LNCAP (cell line): ENCODE measurements at regions not wholly inside any gene's neighbourhood (a gene's known extent, or its start where the extent isn't known, plus 50 kb on each side); places are given as distances from the start of the nearest gene placed in this dataset.

Source experiments
- CTCF ChIP-seq: fragments of 450-650 bp; IDR thresholded peaks from 2 replicates; pipeline ENCODE4 v1.5.1; 2017; ENCODE audit warnings: mild to moderate bottlenecking

DNA sequence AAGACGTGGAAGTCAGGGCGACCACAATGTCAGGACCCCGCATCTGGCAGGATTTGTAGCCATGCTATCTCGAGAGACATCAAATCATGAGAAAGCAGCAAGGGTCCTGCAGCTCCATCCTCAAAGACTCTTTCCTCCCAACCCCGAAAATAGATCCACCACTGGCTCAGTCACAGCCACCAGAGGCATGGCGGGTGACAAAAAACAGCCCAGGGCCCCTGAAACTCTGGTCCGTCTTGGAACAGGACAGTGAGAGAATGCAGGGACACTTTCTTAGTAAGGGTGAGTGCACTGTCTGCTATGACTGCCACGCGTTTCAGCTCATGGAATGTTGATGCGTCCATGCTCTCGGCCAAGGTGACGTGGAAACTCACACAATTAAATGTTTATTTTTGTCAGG lies 220.9 kb downstream of the IRX2 start:
- no peak for TF ChIP-seq CTCF

DNA sequence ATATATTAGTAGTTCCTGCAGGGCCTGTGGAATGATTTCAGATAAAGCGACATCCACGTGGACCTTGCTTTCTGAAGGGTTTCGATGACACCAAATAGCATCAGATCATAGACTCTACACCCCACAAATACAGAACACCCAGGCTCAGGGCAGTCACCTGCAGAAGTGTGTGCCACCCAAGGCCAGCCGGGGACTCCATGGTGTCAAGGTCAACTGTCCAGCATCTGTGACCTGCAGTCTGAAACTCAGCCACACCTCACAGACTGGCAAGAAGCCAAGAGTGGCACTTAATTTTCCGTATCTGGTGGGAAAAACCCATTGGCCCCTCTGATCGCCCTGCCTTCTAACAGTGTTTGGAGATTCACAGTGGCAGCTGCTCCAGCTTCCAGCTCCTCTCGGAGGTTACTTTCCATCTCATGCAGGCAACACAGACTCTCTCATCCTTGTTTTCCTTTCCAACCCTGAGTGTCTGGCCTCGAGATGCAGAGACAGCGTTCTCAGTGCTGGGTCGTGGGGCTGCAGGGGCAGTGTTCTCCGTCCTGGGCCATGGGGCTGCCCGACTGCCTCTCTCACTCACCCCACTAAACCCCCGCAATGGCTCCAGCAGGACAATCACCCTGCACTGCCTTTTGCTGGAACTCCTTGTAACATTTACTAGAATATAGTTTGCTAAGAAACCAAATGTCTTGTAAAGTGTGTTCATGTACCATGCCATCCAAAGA lies 221.9 kb downstream of the IRX2 start:
- no peak for TF ChIP-seq CTCF

DNA sequence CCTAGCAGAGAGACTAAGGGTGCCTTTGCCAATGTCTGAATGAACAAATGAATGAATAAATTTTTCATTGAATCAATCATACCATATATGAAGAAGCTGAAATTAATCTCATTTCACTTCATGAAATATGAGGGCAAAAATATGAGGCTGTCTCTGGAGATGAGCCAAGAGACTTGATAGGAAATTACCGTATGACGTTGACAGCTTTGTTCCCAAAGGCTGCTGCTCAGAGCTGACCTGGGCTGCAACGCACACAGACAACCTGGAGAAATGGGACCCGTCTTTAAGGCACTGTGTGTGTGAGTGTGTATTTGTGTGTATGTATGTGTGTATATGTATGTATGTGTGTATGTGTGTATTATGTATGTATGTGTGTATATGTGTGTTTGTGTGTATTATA lies 226.1 kb downstream of the IRX2 start:
- TF ChIP-seq CTCF = no peak

- TF ChIP-seq CTCF = no peak
Observed at GRCh38 chr5:2524620-2525019, 226.9 kb downstream of the IRX2 start.

GRCh38 chr5:2523180-2523579 lies 228.3 kb downstream of the IRX2 start:
- TF ChIP-seq CTCF = no peak

DNA sequence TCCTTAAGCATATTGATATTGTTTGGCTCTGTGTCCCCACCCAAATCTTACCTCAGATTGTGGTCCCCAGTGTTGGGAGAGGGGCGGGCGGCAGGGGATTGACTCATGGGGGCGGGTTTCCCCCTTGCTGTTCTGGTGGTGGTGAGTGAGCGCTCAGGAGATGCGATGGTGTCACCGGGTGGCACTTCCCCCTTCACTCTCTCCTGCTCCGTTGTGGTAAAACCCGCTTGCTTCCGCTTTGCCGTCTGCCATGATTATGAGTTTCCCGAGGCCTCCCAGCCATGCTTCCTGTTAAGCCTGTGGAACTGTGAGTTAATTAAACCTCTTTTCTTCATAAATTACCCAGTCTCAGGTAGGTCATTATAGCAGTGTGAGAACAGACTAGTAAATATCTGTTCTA lies 229.1 kb downstream of the IRX2 start:
- no peak for TF ChIP-seq CTCF

DNA sequence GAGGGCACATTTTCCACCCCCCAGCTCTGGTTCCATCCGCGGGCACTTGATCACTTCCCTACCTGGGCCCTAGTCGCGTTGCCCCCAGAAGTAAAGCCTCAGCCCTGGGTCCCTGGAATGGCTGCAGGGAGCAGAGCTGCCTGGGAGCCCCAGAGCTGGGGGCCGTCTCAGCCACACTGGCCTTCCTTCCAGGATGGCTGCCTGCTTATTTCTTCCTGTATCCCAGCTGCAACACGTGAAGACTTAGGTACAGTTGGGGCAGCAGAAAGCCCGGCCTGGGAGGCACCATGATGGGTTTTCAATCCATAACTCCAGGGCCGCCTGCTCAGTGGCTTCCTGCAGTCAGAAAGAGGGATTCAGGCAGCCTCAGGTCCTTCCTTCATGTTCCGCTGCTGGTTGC lies 232.3 kb downstream of the IRX2 start:
- TF ChIP-seq CTCF = no peak

DNA sequence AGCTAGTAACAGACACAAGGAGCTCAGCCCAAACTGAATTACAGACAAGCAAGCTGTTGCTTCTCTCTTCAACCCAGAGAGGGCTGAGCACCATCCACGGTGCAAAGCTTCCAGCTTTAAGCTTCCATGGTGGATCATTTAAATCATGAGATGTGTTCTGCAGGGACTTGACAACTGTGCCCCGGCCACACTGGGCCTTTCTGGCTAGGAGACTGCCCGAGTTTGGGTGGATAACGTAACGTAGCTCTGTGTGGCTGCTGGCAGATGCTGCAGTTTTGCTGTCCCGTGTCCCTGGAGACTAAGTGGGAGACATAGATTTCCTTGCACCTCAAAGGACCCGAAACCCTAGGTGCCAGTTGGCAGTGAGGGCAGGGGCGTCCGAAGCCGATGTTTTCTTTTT lies 234.0 kb downstream of the IRX2 start:
- TF ChIP-seq CTCF = no peak
